ENCODE measurements at regions not wholly inside any gene's neighbourhood (a gene's known extent, or its start where the extent isn't known, plus 50 kb on each side); places are given as distances from the start of the nearest gene placed in this dataset.

- TF ChIP-seq ZBTB7A (IDR thresholded peaks at IDR 0.05; ENCODE audit: low read depth) (no peak), TAF1 (IDR thresholded peaks at IDR 0.05; ENCODE audit: low read depth) (no peak), MAX (IDR thresholded peaks at IDR 0.05) (no peak), CEBPB (IDR thresholded peaks at IDR 0.05) (no peak), EGR1 (IDR thresholded peaks at IDR 0.05) (no peak), YY1 (IDR thresholded peaks at IDR 0.05; ENCODE audit: low read depth) (no peak), FOXM1 (IDR thresholded peaks at IDR 0.05; ENCODE audit: borderline replicate concordance, low read depth) (no peak), RAD21 (IDR thresholded peaks at IDR 0.05; ENCODE audit: low read depth) (no peak), CREB1 (IDR thresholded peaks at IDR 0.05; ENCODE audit: low read depth) (no peak), EP300 (IDR thresholded peaks at IDR 0.05; ENCODE audit: borderline replicate concordance) (no peak), NFIC (IDR thresholded peaks at IDR 0.05) (no peak), TEAD4 (IDR thresholded peaks at IDR 0.05) (no peak), TCF12 (IDR thresholded peaks at IDR 0.05; ENCODE audit: low read depth) (no peak)
- TF ChIP-seq, protein P1, sequence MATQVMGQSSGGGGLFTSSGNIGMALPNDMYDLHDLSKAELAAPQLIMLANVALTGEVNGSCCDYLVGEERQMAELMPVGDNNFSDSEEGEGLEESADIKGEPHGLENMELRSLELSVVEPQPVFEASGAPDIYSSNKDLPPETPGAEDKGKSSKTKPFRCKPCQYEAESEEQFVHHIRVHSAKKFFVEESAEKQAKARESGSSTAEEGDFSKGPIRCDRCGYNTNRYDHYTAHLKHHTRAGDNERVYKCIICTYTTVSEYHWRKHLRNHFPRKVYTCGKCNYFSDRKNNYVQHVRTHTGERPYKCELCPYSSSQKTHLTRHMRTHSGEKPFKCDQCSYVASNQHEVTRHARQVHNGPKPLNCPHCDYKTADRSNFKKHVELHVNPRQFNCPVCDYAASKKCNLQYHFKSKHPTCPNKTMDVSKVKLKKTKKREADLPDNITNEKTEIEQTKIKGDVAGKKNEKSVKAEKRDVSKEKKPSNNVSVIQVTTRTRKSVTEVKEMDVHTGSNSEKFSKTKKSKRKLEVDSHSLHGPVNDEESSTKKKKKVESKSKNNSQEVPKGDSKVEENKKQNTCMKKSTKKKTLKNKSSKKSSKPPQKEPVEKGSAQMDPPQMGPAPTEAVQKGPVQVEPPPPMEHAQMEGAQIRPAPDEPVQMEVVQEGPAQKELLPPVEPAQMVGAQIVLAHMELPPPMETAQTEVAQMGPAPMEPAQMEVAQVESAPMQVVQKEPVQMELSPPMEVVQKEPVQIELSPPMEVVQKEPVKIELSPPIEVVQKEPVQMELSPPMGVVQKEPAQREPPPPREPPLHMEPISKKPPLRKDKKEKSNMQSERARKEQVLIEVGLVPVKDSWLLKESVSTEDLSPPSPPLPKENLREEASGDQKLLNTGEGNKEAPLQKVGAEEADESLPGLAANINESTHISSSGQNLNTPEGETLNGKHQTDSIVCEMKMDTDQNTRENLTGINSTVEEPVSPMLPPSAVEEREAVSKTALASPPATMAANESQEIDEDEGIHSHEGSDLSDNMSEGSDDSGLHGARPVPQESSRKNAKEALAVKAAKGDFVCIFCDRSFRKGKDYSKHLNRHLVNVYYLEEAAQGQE (IDR thresholded peaks at IDR 0.05; ENCODE audit: low read depth): no peak
- TF ChIP-seq, protein P2, sequence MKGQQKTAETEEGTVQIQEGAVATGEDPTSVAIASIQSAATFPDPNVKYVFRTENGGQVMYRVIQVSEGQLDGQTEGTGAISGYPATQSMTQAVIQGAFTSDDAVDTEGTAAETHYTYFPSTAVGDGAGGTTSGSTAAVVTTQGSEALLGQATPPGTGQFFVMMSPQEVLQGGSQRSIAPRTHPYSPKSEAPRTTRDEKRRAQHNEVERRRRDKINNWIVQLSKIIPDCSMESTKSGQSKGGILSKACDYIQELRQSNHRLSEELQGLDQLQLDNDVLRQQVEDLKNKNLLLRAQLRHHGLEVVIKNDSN (IDR thresholded peaks at IDR 0.05): no peak
Measured at GRCh38 chr2:104476563-104476988, 377.3 kb upstream of the POU3F3 start.

DNA sequence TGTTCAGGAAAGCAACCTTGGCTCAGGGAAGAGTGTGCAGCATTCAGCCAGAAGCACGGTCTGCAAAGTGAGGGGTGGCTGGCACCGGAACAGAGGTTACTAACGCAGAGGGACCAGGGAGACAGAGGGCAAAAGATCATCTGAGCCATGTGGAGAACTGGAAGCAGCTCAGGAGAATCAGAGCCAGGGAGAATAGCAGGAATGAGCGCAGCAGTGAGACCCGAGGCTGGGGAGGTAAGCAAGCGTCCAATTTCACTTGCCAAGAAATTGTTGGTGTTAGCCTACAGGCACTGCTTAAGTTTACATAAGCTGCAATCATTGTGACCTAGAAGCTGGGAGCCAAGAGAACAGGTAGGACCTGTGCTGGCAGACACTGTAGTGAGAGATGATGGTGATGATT is 372.6 kb upstream of the POU3F3 start:
- TF ChIP-seq, protein P1 (IDR thresholded peaks at IDR 0.05; ENCODE audit: low read depth): no peak
- TF ChIP-seq, protein P2 (IDR thresholded peaks at IDR 0.05): no peak
- no peak for TF ChIP-seq FOXM1 (IDR thresholded peaks at IDR 0.05; ENCODE audit: borderline replicate concordance, low read depth)
- TF ChIP-seq TAF1 (IDR thresholded peaks at IDR 0.05; ENCODE audit: low read depth): no peak
- no peak for TF ChIP-seq ZBTB7A (IDR thresholded peaks at IDR 0.05; ENCODE audit: low read depth)
- no peak for TF ChIP-seq MAX (IDR thresholded peaks at IDR 0.05)
- TF ChIP-seq EP300 (IDR thresholded peaks at IDR 0.05; ENCODE audit: borderline replicate concordance): no peak
- TF ChIP-seq CEBPB (IDR thresholded peaks at IDR 0.05): no peak
- no peak for TF ChIP-seq YY1 (IDR thresholded peaks at IDR 0.05; ENCODE audit: low read depth)
- no peak for TF ChIP-seq TCF12 (IDR thresholded peaks at IDR 0.05; ENCODE audit: low read depth)
- TF ChIP-seq TEAD4 (IDR thresholded peaks at IDR 0.05): no peak
- no peak for TF ChIP-seq RAD21 (IDR thresholded peaks at IDR 0.05; ENCODE audit: low read depth)

DNA sequence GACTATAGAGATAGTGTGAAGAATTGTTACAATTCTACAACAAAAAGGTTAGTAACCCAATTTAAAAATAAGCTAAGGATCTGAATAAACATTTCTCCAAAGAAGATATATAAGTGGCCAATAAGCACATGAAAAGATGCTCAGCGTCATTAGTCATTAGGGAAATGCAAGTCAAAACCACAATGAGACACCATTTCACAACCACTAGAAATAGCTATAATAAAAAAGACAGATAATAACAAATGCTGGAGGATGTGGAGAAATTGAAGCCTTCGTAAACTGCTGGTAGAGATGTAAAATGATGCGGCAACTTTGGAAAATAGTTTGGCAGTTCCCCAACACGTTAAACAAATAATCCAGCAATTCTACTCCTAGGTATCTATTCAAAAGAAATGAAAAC is 366.5 kb upstream of the POU3F3 start:
- TF ChIP-seq FOXM1 (IDR thresholded peaks at IDR 0.05; ENCODE audit: borderline replicate concordance, low read depth) (no peak), ZBTB7A (IDR thresholded peaks at IDR 0.05; ENCODE audit: low read depth) (no peak), TAF1 (IDR thresholded peaks at IDR 0.05; ENCODE audit: low read depth) (no peak), MAX (IDR thresholded peaks at IDR 0.05) (no peak), TCF12 (IDR thresholded peaks at IDR 0.05; ENCODE audit: low read depth) (no peak), YY1 (IDR thresholded peaks at IDR 0.05; ENCODE audit: low read depth) (no peak), TEAD4 (IDR thresholded peaks at IDR 0.05) (no peak), EP300 (IDR thresholded peaks at IDR 0.05; ENCODE audit: borderline replicate concordance) (no peak), RAD21 (IDR thresholded peaks at IDR 0.05; ENCODE audit: low read depth) (no peak), NFIC (IDR thresholded peaks at IDR 0.05) (no peak), CREB1 (IDR thresholded peaks at IDR 0.05; ENCODE audit: low read depth) (no peak)
- TF ChIP-seq, protein P2 (IDR thresholded peaks at IDR 0.05): no peak

DNA sequence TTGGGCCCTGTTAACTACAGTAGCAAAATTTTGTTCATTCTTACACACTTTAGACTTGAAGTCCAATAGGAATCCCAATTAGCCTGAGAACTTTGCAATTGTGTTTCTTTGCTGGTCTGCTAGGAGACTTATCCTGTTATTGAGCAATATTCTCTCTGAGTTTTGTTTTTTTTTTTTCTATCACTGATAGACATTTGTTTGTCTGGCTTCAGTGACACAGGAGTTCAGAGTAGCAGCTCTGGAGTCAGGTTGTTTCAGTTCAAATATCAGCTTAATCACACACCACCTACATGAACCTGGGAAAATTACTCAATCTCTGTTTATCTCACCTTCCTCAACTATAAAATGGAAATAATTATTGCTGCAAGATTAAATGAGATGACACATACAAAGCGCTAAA is 360.2 kb upstream of the POU3F3 start:
- TF ChIP-seq, protein P1 (IDR thresholded peaks at IDR 0.05; ENCODE audit: low read depth): no peak
- no peak for TF ChIP-seq FOXM1 (IDR thresholded peaks at IDR 0.05; ENCODE audit: borderline replicate concordance, low read depth)
- TF ChIP-seq ZBTB7A (IDR thresholded peaks at IDR 0.05; ENCODE audit: low read depth): no peak
- no peak for TF ChIP-seq EGR1 (IDR thresholded peaks at IDR 0.05)
- TF ChIP-seq TAF1 (IDR thresholded peaks at IDR 0.05; ENCODE audit: low read depth): no peak
- TF ChIP-seq YY1 (IDR thresholded peaks at IDR 0.05; ENCODE audit: low read depth): no peak
- no peak for TF ChIP-seq CEBPB (IDR thresholded peaks at IDR 0.05)
- TF ChIP-seq CREB1 (IDR thresholded peaks at IDR 0.05; ENCODE audit: low read depth): no peak
- TF ChIP-seq TCF12 (IDR thresholded peaks at IDR 0.05; ENCODE audit: low read depth): no peak
- no peak for TF ChIP-seq TEAD4 (IDR thresholded peaks at IDR 0.05)
- no peak for TF ChIP-seq RAD21 (IDR thresholded peaks at IDR 0.05; ENCODE audit: low read depth)
